Epithelial cell of esophagus (primary cell): ENCODE measurements at regions not wholly inside any gene's neighbourhood (a gene's known extent, or its start where the extent isn't known, plus 50 kb on each side); places are given as distances from the start of the nearest gene placed in this dataset.

ENCODE experiments used
- DNase-seq: peaks from one replicate; pipeline ENCODE4 v3.0.0; 2010; ENCODE audit warnings: low read depth
- H3K4me3 ChIP-seq: 2 replicates; pipeline ENCODE4 v1.5.1; 2011; ENCODE audit warnings: mild to moderate bottlenecking, low read length, control low read depth
- CTCF ChIP-seq: IDR thresholded peaks from 2 replicates; pipeline ENCODE4 v1.5.1; 2011; ENCODE audit warnings: low read depth, mild to moderate bottlenecking, low read length, control low read depth, inconsistent platforms; ENCODE audit not compliant: insufficient read depth; ENCODE audit errors: missing control alignments

- H3K4me3 ChIP-seq, result no peak overlapping the region
- no peak for DNase-seq
- TF ChIP-seq CTCF, result no peak
These were observed 58.4 kb downstream of the ARL4C start for GRCh38 chr2:234438305-234438977.

GRCh38 chr2:234437642-234438304 lies 59.1 kb downstream of the ARL4C start:
- no peak for TF ChIP-seq CTCF

GRCh38 chr2:234436482-234436837 lies 60.4 kb downstream of the ARL4C start:
- no peak for TF ChIP-seq CTCF
- no peak overlapping the region for H3K4me3 ChIP-seq
- DNase-seq, result no peak

More at GRCh38 chr2:234437642-234438304, 59.1 kb downstream of the ARL4C start:
- H3K4me3 ChIP-seq, result no peak overlapping the region
- DNase-seq, result peak; percentile 58

GRCh38 chr2:234435836-234436481 lies 60.9 kb downstream of the ARL4C start:
- H3K4me3 ChIP-seq, result no peak overlapping the region
- TF ChIP-seq CTCF, result no peak
- no peak for DNase-seq

- TF ChIP-seq CTCF, result no peak
- no peak for DNase-seq
- H3K4me3 ChIP-seq, result no peak overlapping the region
These were observed 63.7 kb downstream of the ARL4C start for GRCh38 chr2:234433201-234433600.

- H3K4me3 ChIP-seq, result no peak overlapping the region
- no peak for TF ChIP-seq CTCF
- DNase-seq, result no peak
These were observed 66.0 kb downstream of the ARL4C start for GRCh38 chr2:234430871-234431270.
